Neural cell (in vitro differentiated cells): ENCODE measurements at regions not wholly inside any gene's neighbourhood (a gene's known extent, or its start where the extent isn't known, plus 50 kb on each side); places are given as distances from the start of the nearest gene placed in this dataset.

Source experiments
- H2AFZ ChIP-seq: fragments of 200-600, 300-800 bp; sonication (generic), shearing (Covaris generic); 2 replicates; pipeline ENCODE4 v1.6.0; 2014; ENCODE audit warnings: low read depth, mild to moderate bottlenecking, antibody characterized with exemption, low read length, moderate library complexity
- H3F3A ChIP-seq: fragments of 200-600 bp; shearing (Covaris generic); 2 replicates; pipeline ENCODE4 v1.6.1; 2016; ENCODE audit warnings: mild to moderate bottlenecking, moderate library complexity, mixed read lengths, antibody characterized with exemption, low read length; ENCODE audit not compliant: insufficient read depth, poor library complexity, severe bottlenecking
- H3K27ac ChIP-seq: fragments of 200-600, 300-800 bp; sonication (generic), shearing (Covaris generic); 2 replicates; pipeline ENCODE4 v1.5.1; 2014; ENCODE audit warnings: mild to moderate bottlenecking, low read length, moderate library complexity
- H3K27me3 ChIP-seq: fragments of 300-800, 200-600 bp; sonication (generic), shearing (Covaris generic); 2 replicates; pipeline ENCODE4 v1.6.0; 2014; ENCODE audit warnings: mild to moderate bottlenecking, low read depth, low read length, moderate library complexity; ENCODE audit not compliant: insufficient read depth
- H3K36me3 ChIP-seq: fragments of 300-800, 200-600 bp; sonication (generic), shearing (Covaris generic); 2 replicates; pipeline ENCODE4 v1.5.1; 2014; ENCODE audit warnings: mild to moderate bottlenecking, antibody characterized with exemption, low read length, moderate library complexity; ENCODE audit not compliant: insufficient read depth
- H3K4me2 ChIP-seq: fragments of 300-800, 200-600 bp; sonication (generic), shearing (Covaris generic); 2 replicates; pipeline ENCODE4 v1.6.0; 2014; ENCODE audit warnings: mild to moderate bottlenecking, low read length
- H3K4me3 ChIP-seq: fragments of 300-800, 200-600 bp; sonication (generic), shearing (Covaris generic); 2 replicates; pipeline ENCODE4 v1.5.1; 2014; ENCODE audit warnings: mild to moderate bottlenecking, low read length, moderate library complexity
- H3K79me2 ChIP-seq: fragments of 200-600 bp; shearing (Covaris generic); replicated peaks from 2 replicates; pipeline ENCODE4 v1.6.0; 2014; ENCODE audit warnings: mild to moderate bottlenecking, low read length, moderate library complexity; ENCODE audit not compliant: insufficient read depth
- H3K9ac ChIP-seq: fragments of 300-800, 200-600 bp; sonication (generic), shearing (Covaris generic); 2 replicates; pipeline ENCODE4 v1.6.1; 2016; ENCODE audit warnings: mild to moderate bottlenecking, low read length, mixed read lengths
- H3K9me2 ChIP-seq: fragments of 200-600 bp; shearing (Covaris generic); 2 replicates; pipeline ENCODE4 v1.6.1; 2016; ENCODE audit warnings: mild to moderate bottlenecking, low read length, mixed read lengths; ENCODE audit not compliant: insufficient read depth
- H3K9me3 ChIP-seq: fragments of 200-600, 300-800 bp; sonication (generic), shearing (Covaris generic); 2 replicates; pipeline ENCODE4 v1.6.1; 2016; ENCODE audit warnings: mild to moderate bottlenecking, mixed run types, low read length, moderate library complexity, mixed read lengths
- H4K20me1 ChIP-seq: fragments of 200-600 bp; shearing (Covaris generic); 2 replicates; pipeline ENCODE4 v1.6.1; 2016; ENCODE audit warnings: mild to moderate bottlenecking, mixed run types; ENCODE audit not compliant: insufficient read depth
- EP300 ChIP-seq: fragments of 450-650 bp; conservative IDR thresholded peaks from 2 replicates; pipeline ENCODE4 v1.6.1; 2014; ENCODE audit warnings: antibody characterized with exemption, mild to moderate bottlenecking, moderate library complexity; ENCODE audit not compliant: poor library complexity, severe bottlenecking
- EZH2 ChIP-seq: fragments of 200-600, 300-800 bp; shearing (Covaris generic), sonication (generic); IDR thresholded peaks from 2 replicates; pipeline ENCODE4 v1.6.1; 2014; ENCODE audit warnings: antibody characterized with exemption, low read length, borderline replicate concordance, mild to moderate bottlenecking; ENCODE audit not compliant: insufficient read depth, poor library complexity, severe bottlenecking
- MXI1 ChIP-seq: fragments of 450-650 bp; conservative IDR thresholded peaks from 2 replicates; pipeline ENCODE4 v1.6.1; 2014; ENCODE audit warnings: antibody characterized with exemption, mild to moderate bottlenecking; ENCODE audit not compliant: poor library complexity, severe bottlenecking
- POLR2AphosphoS5 ChIP-seq: IDR thresholded peaks from 2 replicates; pipeline ENCODE4 v1.6.1; 2012
- RAD21 ChIP-seq: fragments of 450-650 bp; conservative IDR thresholded peaks from 2 replicates; pipeline ENCODE4 v1.6.1; 2014; ENCODE audit warnings: antibody characterized with exemption, mild to moderate bottlenecking, moderate library complexity
- SMC3 ChIP-seq: fragments of 450-650 bp; conservative IDR thresholded peaks from 2 replicates; pipeline ENCODE4 v1.6.1; 2014; ENCODE audit warnings: antibody characterized with exemption, mild to moderate bottlenecking, moderate library complexity; ENCODE audit not compliant: poor library complexity
- TAF1 ChIP-seq: IDR thresholded peaks from 2 replicates; pipeline ENCODE4 v1.6.1; 2012; ENCODE audit warnings: low read depth
- TF ChIP-seq, protein P1 (sequence below): fragments of 450-650 bp; IDR thresholded peaks from 2 replicates; pipeline ENCODE4 v1.5.1; 2014; ENCODE audit warnings: antibody characterized with exemption, mild to moderate bottlenecking, moderate library complexity; ENCODE audit not compliant: poor library complexity, severe bottlenecking
- TF ChIP-seq, protein P2 (sequence below): IDR thresholded peaks from 2 replicates; pipeline ENCODE4 v1.6.1; 2012; ENCODE audit warnings: borderline replicate concordance

DNA sequence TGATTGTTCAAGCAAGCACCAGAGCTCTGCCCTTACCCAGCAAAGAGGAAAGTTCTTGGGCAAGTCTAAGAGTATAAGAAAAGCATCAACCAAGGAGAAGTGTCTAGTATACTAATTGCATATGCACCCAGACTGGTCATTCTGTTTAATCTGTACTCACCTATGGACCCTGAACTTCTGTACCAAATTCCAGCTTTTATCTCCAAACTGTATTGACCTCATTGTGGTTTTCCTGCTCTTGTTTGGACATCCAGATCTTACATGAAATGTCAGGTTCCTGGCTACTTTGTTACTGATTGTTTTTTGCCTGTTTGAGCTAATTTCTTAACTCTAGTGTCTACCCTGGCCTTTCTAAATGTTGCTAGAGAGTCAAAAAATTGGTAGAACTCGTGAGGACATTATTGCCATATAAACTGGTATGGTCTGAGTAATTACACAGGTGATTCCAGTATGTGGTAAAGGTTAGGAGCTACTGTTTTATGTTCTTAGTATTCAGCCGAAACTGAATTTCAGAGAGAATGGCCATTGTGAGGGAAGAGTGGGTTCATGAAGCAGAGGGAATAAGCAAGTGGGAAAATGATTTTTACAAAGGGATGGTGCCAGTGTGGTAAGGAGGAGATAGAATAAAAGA, 146.3 kb downstream of the HNMT start:
- no peak overlapping the region for H3K27ac ChIP-seq
- TF ChIP-seq EP300 (no peak), TAF1 (no peak), EZH2 (no peak), POLR2AphosphoS5 (no peak), MXI1 (no peak), SMC3 (no peak), RAD21 (no peak)
- TF ChIP-seq, protein P1, sequence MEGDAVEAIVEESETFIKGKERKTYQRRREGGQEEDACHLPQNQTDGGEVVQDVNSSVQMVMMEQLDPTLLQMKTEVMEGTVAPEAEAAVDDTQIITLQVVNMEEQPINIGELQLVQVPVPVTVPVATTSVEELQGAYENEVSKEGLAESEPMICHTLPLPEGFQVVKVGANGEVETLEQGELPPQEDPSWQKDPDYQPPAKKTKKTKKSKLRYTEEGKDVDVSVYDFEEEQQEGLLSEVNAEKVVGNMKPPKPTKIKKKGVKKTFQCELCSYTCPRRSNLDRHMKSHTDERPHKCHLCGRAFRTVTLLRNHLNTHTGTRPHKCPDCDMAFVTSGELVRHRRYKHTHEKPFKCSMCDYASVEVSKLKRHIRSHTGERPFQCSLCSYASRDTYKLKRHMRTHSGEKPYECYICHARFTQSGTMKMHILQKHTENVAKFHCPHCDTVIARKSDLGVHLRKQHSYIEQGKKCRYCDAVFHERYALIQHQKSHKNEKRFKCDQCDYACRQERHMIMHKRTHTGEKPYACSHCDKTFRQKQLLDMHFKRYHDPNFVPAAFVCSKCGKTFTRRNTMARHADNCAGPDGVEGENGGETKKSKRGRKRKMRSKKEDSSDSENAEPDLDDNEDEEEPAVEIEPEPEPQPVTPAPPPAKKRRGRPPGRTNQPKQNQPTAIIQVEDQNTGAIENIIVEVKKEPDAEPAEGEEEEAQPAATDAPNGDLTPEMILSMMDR, result no peak
- TF ChIP-seq, protein P2, sequence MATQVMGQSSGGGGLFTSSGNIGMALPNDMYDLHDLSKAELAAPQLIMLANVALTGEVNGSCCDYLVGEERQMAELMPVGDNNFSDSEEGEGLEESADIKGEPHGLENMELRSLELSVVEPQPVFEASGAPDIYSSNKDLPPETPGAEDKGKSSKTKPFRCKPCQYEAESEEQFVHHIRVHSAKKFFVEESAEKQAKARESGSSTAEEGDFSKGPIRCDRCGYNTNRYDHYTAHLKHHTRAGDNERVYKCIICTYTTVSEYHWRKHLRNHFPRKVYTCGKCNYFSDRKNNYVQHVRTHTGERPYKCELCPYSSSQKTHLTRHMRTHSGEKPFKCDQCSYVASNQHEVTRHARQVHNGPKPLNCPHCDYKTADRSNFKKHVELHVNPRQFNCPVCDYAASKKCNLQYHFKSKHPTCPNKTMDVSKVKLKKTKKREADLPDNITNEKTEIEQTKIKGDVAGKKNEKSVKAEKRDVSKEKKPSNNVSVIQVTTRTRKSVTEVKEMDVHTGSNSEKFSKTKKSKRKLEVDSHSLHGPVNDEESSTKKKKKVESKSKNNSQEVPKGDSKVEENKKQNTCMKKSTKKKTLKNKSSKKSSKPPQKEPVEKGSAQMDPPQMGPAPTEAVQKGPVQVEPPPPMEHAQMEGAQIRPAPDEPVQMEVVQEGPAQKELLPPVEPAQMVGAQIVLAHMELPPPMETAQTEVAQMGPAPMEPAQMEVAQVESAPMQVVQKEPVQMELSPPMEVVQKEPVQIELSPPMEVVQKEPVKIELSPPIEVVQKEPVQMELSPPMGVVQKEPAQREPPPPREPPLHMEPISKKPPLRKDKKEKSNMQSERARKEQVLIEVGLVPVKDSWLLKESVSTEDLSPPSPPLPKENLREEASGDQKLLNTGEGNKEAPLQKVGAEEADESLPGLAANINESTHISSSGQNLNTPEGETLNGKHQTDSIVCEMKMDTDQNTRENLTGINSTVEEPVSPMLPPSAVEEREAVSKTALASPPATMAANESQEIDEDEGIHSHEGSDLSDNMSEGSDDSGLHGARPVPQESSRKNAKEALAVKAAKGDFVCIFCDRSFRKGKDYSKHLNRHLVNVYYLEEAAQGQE, result no peak
- H3K27me3 ChIP-seq, result no peaks in the 10 kb centered on the region
- no peaks in the 10 kb centered on the region for H3K79me2 ChIP-seq
- no peak overlapping the region for H3K9ac ChIP-seq
- H3K4me2 ChIP-seq, result no peak overlapping the region
- H2AFZ ChIP-seq, result no peak overlapping the region
- no peaks in the 10 kb centered on the region for H3K36me3 ChIP-seq
- no peaks in the 10 kb centered on the region for H3K9me2 ChIP-seq
- no peaks in the 10 kb centered on the region for H4K20me1 ChIP-seq
- no peak overlapping the region for H3K4me3 ChIP-seq
- H3K9me3 ChIP-seq, result no peaks in the 10 kb centered on the region
- no peaks in the 10 kb centered on the region for H3F3A ChIP-seq

DNA sequence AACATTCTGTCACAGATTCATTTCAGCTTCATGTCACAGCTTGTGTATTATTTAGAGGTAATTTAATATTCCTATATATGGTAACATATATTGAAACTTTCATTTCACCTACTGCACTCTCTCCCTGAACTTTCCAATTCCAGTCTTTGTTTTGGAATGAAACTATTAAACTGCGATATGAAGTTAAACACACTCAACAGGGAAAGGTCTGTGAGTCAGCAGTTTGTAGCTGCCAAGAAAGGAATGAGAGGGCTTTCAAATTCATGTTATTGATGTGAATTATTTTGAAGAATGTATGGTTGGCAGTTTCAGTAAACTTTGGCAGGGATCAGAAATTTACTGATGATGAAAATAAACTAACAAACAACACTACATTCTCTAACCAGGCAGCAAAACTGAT, 148.3 kb downstream of the HNMT start:
- no peaks in the 10 kb centered on the region for H3K79me2 ChIP-seq
- no peak overlapping the region for H3K27ac ChIP-seq
- H3K4me3 ChIP-seq, result no peak overlapping the region
- H3K4me2 ChIP-seq, result no peak overlapping the region
- no peaks in the 10 kb centered on the region for H3K9me3 ChIP-seq
- TF ChIP-seq MXI1 (no peak), RAD21 (no peak), EP300 (no peak), POLR2AphosphoS5 (no peak), EZH2 (no peak), SMC3 (no peak)
- H3K9me2 ChIP-seq, result no peaks in the 10 kb centered on the region
- no peaks in the 10 kb centered on the region for H3K36me3 ChIP-seq
- H3K9ac ChIP-seq, result no peak overlapping the region
- H3F3A ChIP-seq, result no peaks in the 10 kb centered on the region
- H2AFZ ChIP-seq, result no peak overlapping the region
- H3K27me3 ChIP-seq, result no peaks in the 10 kb centered on the region
- H4K20me1 ChIP-seq, result no peaks in the 10 kb centered on the region
